Endothelial cell of hepatic sinusoid (primary cell): ENCODE measurements at regions not wholly inside any gene's neighbourhood (a gene's known extent, or its start where the extent isn't known, plus 50 kb on each side); places are given as distances from the start of the nearest gene placed in this dataset.
"Not testable (repeated sequence)": the region's sequence is repeated elsewhere in the genome, so short reads cannot be mapped to it uniquely, and the experiment has no call there.

Experiments
- in situ Hi-C: cut with HindIII; loops from 2 replicates; pipeline ENCODE4 v1.10.0; 2017; ENCODE audit warnings: low sequenced_read_pairs

DNA sequence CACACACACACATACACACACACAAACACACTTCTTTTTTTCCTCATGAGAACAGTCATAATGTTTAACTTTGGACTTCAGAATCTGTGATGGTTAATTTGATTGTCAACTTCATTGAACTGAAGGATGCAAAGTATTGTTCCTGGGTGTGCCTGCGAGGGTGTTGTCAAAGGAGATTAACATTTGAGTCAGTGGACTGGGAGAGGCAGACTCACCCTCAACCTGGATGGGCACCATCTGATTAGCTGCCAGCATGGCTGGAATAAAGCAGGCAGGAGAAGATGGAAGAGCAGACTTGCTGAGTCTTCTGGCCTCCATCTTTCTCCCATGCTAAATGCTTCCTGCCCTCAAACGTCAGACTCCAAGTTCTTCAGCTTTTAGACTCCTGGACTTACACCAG is 167.6 kb upstream of the CRBN start:
- in situ Hi-C loops = not testable (repeated sequence)

GRCh38 chr3:3346556-3346955 is 167.1 kb upstream of the CRBN start:
- in situ Hi-C loops = no loop called here

DNA sequence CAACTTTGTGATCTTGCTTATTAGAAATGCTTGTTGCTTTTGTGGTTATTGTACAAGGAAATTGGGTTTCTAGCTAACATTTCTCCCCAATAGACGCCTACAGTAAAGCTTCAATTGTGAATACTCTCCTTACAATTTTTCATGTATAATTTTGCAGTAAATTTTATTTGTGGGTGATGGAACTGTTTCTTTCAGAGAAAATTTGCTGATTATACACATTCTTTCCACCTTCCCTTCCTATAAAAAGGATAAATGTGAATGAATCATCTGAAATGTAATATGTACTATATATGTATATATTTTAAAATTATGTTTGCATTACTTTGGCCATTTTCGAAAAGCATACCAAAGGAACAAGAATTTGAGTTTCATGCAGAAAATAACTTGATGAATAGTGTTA is 162.7 kb upstream of the CRBN start:
- in situ Hi-C loops = no loop called here

- in situ Hi-C loops = no loop called here
Measured at GRCh38 chr3:3340965-3341895, 161.7 kb upstream of the CRBN start.

DNA sequence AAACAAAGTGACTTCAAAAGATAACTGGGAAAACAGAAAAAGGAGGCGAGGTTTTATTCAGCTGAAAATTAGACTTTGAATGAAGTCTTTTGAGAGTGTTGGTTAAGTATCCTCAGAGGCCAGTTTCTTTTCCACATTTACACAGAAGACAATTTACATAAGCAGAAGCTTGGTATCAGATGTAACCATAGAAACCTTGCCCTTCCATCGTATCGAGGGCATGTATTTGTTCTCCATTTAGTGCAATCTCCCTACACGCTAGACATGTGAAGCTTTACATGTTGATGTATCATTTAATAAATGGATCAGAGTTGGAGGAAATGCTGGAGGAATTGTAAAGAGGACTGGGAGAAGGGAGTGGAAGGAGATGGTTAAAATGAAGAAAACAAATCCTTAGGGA is 161.0 kb upstream of the CRBN start:
- in situ Hi-C loops = no loop called here

DNA sequence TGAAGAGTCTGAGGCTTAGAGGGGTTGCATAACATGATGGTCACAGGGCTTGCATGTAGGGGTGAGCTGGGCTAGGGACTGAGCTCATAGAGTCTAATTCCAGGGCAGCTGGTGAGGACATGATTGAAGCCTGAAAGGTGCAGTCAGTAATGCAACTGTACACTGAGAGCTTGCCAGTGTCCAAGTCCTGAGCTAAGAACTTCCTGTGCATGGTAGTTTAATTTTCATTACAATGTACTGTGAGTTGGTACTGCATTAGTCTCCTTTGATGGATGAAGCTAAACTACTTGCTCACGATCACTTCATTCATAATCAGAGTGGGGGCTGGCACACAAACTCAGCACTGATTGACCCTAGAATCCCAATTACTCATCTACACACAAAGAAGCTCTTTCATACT is 156.4 kb upstream of the CRBN start:
- in situ Hi-C loops = no loop called here

DNA sequence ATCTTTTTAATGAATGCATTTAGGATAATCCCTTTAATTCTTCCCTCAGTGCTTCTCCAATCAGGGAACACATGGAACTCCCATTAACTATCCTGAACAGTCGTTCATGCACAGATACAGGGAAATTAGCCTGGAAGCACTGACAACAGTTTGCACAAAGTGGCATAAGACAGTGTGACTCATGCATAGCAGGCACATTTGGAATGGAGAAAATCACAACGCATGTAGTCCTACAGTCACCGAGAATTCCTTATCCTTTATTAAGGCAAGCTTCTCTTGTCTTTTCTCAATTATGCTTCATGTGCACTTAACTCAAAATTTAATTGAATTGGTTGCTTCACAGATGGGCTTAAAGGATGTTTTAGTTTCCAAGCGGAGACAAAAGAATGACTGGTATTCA is 155.0 kb upstream of the CRBN start:
- in situ Hi-C loops = no loop called here

DNA sequence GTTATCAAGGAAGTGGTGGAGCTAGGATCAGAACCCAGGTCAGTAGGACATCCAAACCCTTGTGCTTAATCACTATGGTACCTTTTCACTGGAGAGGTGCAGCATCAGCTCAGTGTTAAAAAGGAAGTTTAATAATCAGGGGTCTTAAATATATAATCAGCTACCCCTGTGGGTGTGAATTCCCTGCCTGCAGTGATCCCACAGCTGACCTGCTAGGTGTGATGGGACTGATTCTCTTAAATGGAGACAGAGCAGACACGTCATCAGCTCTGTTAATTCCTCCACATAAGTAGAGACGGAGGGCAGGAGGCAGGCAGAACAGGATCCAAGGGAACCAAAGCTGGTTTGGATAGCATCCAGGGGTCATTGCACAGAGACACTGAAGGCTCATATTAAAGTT is 154.1 kb upstream of the CRBN start:
- in situ Hi-C loops = no loop called here

GRCh38 chr3:3316521-3316920 is 137.0 kb upstream of the CRBN start:
- in situ Hi-C loops = no loop called here

DNA sequence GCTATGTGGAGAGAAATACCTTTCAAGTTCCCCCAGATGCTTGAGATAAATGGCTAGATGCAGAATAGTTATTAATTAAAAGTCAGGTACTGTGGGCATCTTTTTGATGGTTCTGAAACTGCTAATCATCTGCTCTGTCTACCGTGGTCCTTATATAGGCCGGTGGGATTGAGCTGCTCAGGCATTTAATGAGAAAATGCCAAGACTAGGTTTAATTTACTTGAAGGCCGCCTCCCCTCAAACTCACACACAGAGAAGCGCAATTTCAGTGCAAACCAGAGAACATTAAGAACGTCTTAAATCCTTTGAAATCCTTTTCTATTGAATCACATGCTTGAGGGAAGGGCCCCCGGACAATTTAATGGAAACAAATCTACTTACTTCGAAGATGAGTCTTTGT is 136.4 kb upstream of the CRBN start:
- in situ Hi-C loops = no loop called here

GRCh38 chr3:3309887-3310286 is 130.4 kb upstream of the CRBN start:
- in situ Hi-C loops = no loop called here

DNA sequence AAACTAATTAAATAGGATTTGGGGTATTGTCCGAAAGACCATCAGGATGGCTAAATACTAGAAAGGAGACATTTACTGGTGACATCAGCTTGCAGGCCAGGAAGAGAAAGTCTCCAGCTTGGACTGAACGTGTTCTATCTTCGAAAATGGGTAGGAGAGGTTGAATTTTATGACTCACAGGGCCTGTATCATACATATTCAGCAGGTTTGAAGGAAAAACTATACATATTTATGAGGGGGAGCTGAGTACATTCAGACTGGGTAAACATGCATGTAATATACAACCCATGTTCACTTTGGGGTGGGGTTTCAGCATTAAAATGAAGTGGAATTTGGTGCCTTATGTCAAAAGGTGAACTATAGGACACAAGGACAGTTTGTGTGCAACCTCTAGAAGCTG is 129.3 kb upstream of the CRBN start:
- in situ Hi-C loops = no loop called here

DNA sequence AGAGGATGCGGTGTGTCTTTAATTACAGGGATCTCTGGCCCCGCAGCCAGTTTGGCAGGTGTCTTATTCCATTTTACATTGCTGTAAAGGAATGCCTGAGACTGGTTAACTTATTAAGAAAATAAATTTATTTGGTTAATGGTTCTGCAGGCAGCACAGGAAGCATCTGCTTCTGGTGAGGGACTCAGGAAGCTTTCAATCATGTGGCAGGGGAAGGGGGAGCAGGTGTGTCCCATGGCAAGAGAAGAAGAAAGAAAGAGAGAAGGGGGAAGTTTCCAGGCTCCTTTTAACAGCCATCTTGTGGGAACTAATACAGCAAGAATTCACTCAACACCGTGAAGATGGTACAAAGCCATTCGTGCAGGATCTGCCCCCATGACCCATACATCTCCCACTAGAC is 128.0 kb upstream of the CRBN start:
- in situ Hi-C loops = no loop called here

DNA sequence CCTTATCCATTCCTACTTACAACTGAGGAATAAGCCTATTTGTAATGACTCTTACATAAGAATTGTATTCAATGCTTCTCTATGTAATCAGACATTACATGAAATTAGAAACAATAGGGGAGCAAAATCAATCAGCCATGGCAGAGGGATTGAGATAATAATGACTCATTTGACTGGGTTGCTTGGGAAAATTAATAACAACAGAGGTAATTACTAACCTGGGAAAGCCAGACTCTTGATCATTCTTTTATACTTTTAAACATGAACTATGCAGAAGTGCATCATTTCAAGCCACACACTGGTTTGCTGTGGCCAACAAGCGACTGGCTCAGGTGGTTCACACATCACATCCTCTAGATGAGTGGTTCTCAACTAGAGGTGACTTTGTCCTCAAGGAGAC is 126.3 kb upstream of the CRBN start:
- in situ Hi-C loops = no loop called here

DNA sequence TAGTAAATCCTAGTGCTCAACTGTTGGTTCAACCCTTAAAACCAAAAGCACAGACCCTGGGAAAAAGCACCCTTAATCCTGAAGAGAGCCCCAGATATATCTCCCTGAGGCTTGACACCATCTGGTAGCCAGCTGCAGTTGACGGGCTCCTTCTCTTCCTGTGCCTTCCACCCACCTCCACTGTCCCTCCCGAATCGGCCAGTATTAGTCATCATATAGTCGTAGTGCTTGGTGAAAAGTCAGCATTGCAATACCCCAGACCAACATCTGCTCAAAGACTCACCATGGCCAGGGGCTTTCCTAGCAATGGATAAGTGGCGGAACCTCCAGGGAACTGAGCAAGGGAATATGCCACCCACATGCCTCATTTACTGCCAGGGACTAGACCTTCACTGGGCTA is 125.6 kb upstream of the CRBN start:
- in situ Hi-C loops = no loop called here

DNA sequence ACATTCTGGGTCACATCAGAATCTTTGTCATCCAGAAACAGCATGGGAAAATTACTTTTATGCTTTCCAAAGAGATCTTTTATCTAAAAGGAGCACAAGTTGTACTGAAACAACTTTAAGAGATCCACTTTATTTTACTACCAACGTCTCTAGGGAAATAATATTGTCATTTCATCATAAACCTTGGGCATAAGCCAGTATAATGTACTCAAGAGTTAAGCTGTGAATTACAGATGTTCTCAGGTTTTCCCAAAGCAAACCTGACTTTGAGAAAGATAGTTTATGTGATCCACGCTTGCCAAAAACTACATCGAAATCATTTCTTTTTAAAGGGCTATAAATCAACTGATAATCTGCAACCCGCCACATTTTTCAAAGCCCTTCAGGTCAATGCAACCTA is 124.1 kb upstream of the CRBN start:
- in situ Hi-C loops = loop anchor here (5.0 kb wide), 1 partner anchor 54 kb away; no protein-coding TSS in a partner anchor

GRCh38 chr3:3302964-3303363 is 123.5 kb upstream of the CRBN start:
- in situ Hi-C loops = loop anchor here (5.0 kb wide), 1 partner anchor 54 kb away; no protein-coding TSS in a partner anchor

DNA sequence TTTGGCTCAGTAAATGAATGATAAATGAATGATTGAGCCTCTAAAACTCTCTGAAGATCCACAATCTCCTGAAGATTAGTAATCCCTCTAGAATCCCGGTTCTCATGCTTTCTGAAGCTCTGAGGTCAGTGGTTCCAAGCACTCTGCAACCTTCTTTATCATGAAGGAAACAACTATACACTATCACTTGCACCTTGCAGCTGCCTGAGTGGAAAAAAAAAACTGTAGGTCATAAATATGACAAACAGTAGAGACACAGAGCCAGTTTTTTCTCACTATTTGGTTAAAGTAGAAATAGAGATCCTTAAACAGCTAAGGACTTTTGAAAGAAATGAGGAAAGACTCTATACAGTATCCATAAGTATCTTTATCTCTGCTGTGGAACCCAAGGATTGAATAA is 122.0 kb upstream of the CRBN start:
- in situ Hi-C loops = loop anchor here (5.0 kb wide), 1 partner anchor 56 kb away; no protein-coding TSS in a partner anchor

DNA sequence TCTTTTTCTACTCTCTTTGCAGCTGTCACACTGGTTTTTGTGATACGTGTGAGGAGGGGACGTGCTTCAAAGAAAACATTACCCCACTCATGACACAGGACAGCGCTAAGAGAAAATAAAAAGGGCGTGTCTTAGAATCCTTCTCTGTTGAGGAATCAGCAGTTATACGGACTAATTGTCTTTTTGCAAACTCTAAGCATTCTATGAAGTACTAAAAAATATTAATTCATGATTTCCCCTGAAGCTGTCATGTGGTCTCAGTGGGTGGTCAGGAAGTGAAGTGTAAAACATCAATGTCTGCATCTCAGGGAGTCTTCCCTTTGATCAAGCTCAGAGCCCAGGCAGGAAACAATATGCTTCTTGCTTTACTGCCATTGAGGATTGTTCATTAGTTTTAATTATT is 117.5 kb upstream of the CRBN start:
- in situ Hi-C loops = no loop called here

DNA sequence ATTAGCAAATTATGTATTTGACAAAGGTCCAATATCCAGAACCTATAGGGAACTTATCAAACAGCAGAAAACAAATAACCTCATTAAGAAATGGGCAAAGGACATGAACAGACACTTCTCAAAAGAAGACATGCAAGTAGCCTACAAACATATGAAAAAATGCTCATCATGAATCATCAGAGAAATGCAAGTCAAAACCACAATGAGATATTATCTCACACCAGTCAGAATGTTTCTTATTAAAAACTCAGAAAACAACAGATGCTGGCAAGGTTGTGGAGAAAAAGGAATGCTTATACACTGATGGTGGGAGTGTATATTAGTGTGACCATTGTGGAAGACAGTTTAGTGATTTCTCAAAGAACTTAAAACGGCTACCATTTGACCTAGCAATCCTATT is 116.1 kb upstream of the CRBN start:
- in situ Hi-C loops = no loop called here

DNA sequence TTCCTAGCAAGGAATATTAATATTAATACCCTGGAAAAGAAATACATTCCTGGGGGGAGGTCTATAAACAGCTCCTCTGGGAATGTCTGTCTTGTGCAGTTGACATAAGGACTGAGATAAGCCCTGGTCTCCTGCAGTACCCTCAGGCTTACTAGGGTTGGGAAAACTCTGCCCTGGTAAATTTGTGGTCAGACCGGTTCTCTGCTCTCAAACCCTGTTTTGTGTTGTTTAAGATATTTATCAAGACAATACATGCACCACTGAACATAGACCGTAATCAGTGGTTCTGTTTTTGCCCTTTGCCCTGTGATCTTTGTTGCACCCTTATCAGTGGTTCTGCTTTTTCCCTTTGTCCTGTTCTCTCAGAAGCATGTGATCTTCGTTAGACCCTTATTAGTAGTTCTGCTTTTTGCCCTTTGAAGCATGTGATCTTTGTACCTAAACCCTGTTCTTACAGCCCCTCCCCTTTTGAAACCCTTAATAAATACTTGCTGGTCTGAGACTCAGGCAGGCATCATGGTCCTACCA is 112.3 kb upstream of the CRBN start:
- in situ Hi-C loops = not testable (repeated sequence)

GRCh38 chr3:3288255-3288654 is 108.8 kb upstream of the CRBN start:
- in situ Hi-C loops = no loop called here
